Mesendoderm (in vitro differentiated cells): ENCODE measurements at regions not wholly inside any gene's neighbourhood (a gene's known extent, or its start where the extent isn't known, plus 50 kb on each side); places are given as distances from the start of the nearest gene placed in this dataset.
"Not testable (repeated sequence)": the region's sequence is repeated elsewhere in the genome, so short reads cannot be mapped to it uniquely, and the experiment has no call there.

Experiments
- DNase-seq: peaks from one replicate; pipeline ENCODE4 v3.0.0; 2013
- H2AK5ac ChIP-seq: 2 replicates; pipeline ENCODE4 v1.6.1; 2013; ENCODE audit warnings: low read length, inconsistent platforms
- H2BK120ac ChIP-seq: 2 replicates; pipeline ENCODE4 v1.6.1; 2013; ENCODE audit warnings: low read depth, mild to moderate bottlenecking, low read length, moderate library complexity, mixed read lengths
- H2BK15ac ChIP-seq: replicated peaks from 2 replicates; pipeline ENCODE4 v1.6.1; 2013; ENCODE audit warnings: low read depth, mild to moderate bottlenecking, moderate library complexity
- H2BK5ac ChIP-seq: 2 replicates; pipeline ENCODE4 v1.6.1; 2013; ENCODE audit warnings: low read length, inconsistent platforms
- H3K18ac ChIP-seq: 2 replicates; pipeline ENCODE4 v1.6.1; 2013; ENCODE audit warnings: mild to moderate bottlenecking, low read length, mixed read lengths
- H3K23ac ChIP-seq: one replicate; pipeline ENCODE4 v1.6.1; 2013; ENCODE audit warnings: low read length
- H3K27ac ChIP-seq: 2 replicates; pipeline ENCODE4 v1.5.1; 2013; ENCODE audit warnings: low read depth, mild to moderate bottlenecking, inconsistent platforms, low read length, moderate library complexity
- H3K27me3 ChIP-seq: 2 replicates; pipeline ENCODE4 v1.6.1; 2013; ENCODE audit warnings: low read length, control low read depth, mild to moderate bottlenecking, inconsistent platforms; ENCODE audit not compliant: insufficient read depth, poor library complexity
- H3K36me3 ChIP-seq: 2 replicates; pipeline ENCODE4 v1.6.1; 2013; ENCODE audit warnings: low read length, inconsistent platforms; ENCODE audit not compliant: control insufficient read depth, insufficient read depth
- H3K4ac ChIP-seq: one replicate; pipeline ENCODE4 v1.6.1; 2013; ENCODE audit warnings: low read depth, mild to moderate bottlenecking, low read length, moderate library complexity
- H3K4me1 ChIP-seq: 2 replicates; pipeline ENCODE4 v1.6.1; 2013; ENCODE audit warnings: low read depth, low read length, inconsistent platforms; ENCODE audit not compliant: control insufficient read depth
- H3K4me2 ChIP-seq: 2 replicates; pipeline ENCODE4 v1.6.1; 2013; ENCODE audit warnings: low read length
- H3K4me3 ChIP-seq: 2 replicates; pipeline ENCODE4 v1.5.1; 2013; ENCODE audit warnings: mild to moderate bottlenecking, low read length
- H3K56ac ChIP-seq: one replicate; pipeline ENCODE4 v1.6.1; 2013; ENCODE audit warnings: low read length
- H3K79me1 ChIP-seq: 2 replicates; pipeline ENCODE4 v1.6.1; 2013; ENCODE audit warnings: low read length, inconsistent platforms
- H3K79me2 ChIP-seq: 2 replicates; pipeline ENCODE4 v1.6.1; 2013; ENCODE audit warnings: mild to moderate bottlenecking, low read length; ENCODE audit not compliant: control insufficient read depth, insufficient read depth
- H3K9ac ChIP-seq: 2 replicates; pipeline ENCODE4 v1.6.1; 2013; ENCODE audit warnings: low read length, inconsistent platforms
- H4K5ac ChIP-seq: one replicate; pipeline ENCODE4 v1.6.1; 2013; ENCODE audit warnings: low read length
- H4K8ac ChIP-seq: one replicate; pipeline ENCODE4 v1.6.1; 2013; ENCODE audit warnings: low read depth, mild to moderate bottlenecking, control low read depth, low read length, moderate library complexity
- WGBS: extraction: QIAGEN DNeasy Blood & Tissue Kit; methylation state at CpG from one replicate; pipeline ENCODE4 v1.1.7; 2013; ENCODE audit warnings: low lambda C conversion rate, missing lambda C conversion rate; ENCODE audit not compliant: insufficient coverage; ENCODE audit errors: extremely low coverage; 5-methylcytosine and 5-hydroxymethylcytosine counted together

GRCh38 chr3:6490487-6491327 is 370.2 kb upstream of the GRM7 start:
- H4K5ac ChIP-seq, H3K9ac ChIP-seq, H2BK5ac ChIP-seq, H4K8ac ChIP-seq, H3K18ac ChIP-seq, H3K4me3 ChIP-seq, H2BK15ac ChIP-seq, H2BK120ac ChIP-seq, H2AK5ac ChIP-seq, H3K4me2 ChIP-seq, H3K79me1 ChIP-seq, DNase-seq, H3K56ac ChIP-seq, H3K23ac ChIP-seq, H3K36me3 ChIP-seq, H3K4me1 ChIP-seq, H3K27me3 ChIP-seq, H3K79me2 ChIP-seq, H3K27ac ChIP-seq, H3K4ac ChIP-seq: not testable (repeated sequence)
- WGBS, result no CpG with 5 or more reads among the region's 34 CpGs

- no CpG with 5 or more reads among the region's 2 CpGs for WGBS
- Histone ChIP-seq H3K18ac (no peak overlapping the region), H3K36me3 (no peaks in the 10 kb centered on the region), H3K79me2 (no peaks in the 10 kb centered on the region), H3K9ac (no peak overlapping the region), H3K79me1 (no peaks in the 10 kb centered on the region), H3K4me3 (no peak overlapping the region), H2BK5ac (no peak overlapping the region), H3K27me3 (no peaks in the 10 kb centered on the region), H3K56ac (no peak overlapping the region), H4K5ac (no peak overlapping the region), H2BK120ac (no peak overlapping the region), H3K27ac (no peak overlapping the region), H2BK15ac (no peak overlapping the region), H3K4me1 (no peaks in the 10 kb centered on the region), H4K8ac (no peak overlapping the region), H2AK5ac (no peak overlapping the region), H3K4me2 (no peak overlapping the region), H3K23ac (no peak overlapping the region), H3K4ac (no peak overlapping the region)
- no peak for DNase-seq
These were observed 369.1 kb upstream of the GRM7 start for GRCh38 chr3:6491768-6492167.

- Histone ChIP-seq H2AK5ac (no peak overlapping the region), H3K36me3 (no peaks in the 10 kb centered on the region), H3K79me2 (no peaks in the 10 kb centered on the region), H3K56ac (no peak overlapping the region), H2BK5ac (no peak overlapping the region), H3K18ac (no peak overlapping the region), H4K8ac (no peak overlapping the region), H3K4me3 (no peak overlapping the region), H2BK15ac (no peak overlapping the region), H2BK120ac (no peak overlapping the region), H4K5ac (no peak overlapping the region), H3K27me3 (no peaks in the 10 kb centered on the region), H3K23ac (no peak overlapping the region), H3K4ac (no peak overlapping the region), H3K79me1 (no peaks in the 10 kb centered on the region), H3K4me1 (no peaks in the 10 kb centered on the region), H3K9ac (no peak overlapping the region), H3K4me2 (no peak overlapping the region), H3K27ac (no peak overlapping the region)
- WGBS, result no CpG with 5 or more reads among the region's 1 CpG
- no peak for DNase-seq
These were observed 368.6 kb upstream of the GRM7 start for GRCh38 chr3:6492306-6492705.

- not testable (repeated sequence) for H2BK15ac ChIP-seq, H3K56ac ChIP-seq, H2BK5ac ChIP-seq, H3K9ac ChIP-seq, H4K5ac ChIP-seq, H3K79me2 ChIP-seq, DNase-seq, H3K4ac ChIP-seq, H4K8ac ChIP-seq, H3K4me3 ChIP-seq, H2AK5ac ChIP-seq, H2BK120ac ChIP-seq, H3K23ac ChIP-seq, H3K27ac ChIP-seq, H3K27me3 ChIP-seq, H3K36me3 ChIP-seq, H3K4me2 ChIP-seq, H3K4me1 ChIP-seq, H3K18ac ChIP-seq, H3K79me1 ChIP-seq
- no CpG with 5 or more reads among the region's 4 CpGs for WGBS
These were observed 362.0 kb upstream of the GRM7 start for GRCh38 chr3:6498944-6499343.

- Histone ChIP-seq H3K27ac (no peak overlapping the region), H4K5ac (no peak overlapping the region), H2BK15ac (no peak overlapping the region), H2BK120ac (no peak overlapping the region), H3K23ac (no peak overlapping the region), H3K18ac (no peak overlapping the region), H3K9ac (no peak overlapping the region), H3K4me3 (no peak overlapping the region), H3K79me2 (no peaks in the 10 kb centered on the region), H3K4ac (no peak overlapping the region), H2AK5ac (no peak overlapping the region), H3K56ac (no peak overlapping the region), H4K8ac (no peak overlapping the region), H3K36me3 (no peaks in the 10 kb centered on the region), H3K27me3 (no peaks in the 10 kb centered on the region), H3K79me1 (no peaks in the 10 kb centered on the region), H3K4me1 (no peaks in the 10 kb centered on the region), H3K4me2 (no peak overlapping the region), H2BK5ac (no peak overlapping the region)
- WGBS, result no CpG with 5 or more reads among the region's 2 CpGs
- no peak for DNase-seq
These were observed 356.6 kb upstream of the GRM7 start for GRCh38 chr3:6504347-6504746.

GRCh38 chr3:6504834-6505233 is 356.1 kb upstream of the GRM7 start:
- no CpG with 5 or more reads among the region's 3 CpGs for WGBS

More at GRCh38 chr3:6504834-6505233, 356.1 kb upstream of the GRM7 start:
- Histone ChIP-seq H3K4me1 (no peaks in the 10 kb centered on the region), H3K4me2 (no peak overlapping the region), H3K4ac (no peak overlapping the region), H3K4me3 (no peak overlapping the region), H3K56ac (no peak overlapping the region), H2AK5ac (no peak overlapping the region), H3K23ac (no peak overlapping the region), H3K79me1 (no peaks in the 10 kb centered on the region), H2BK5ac (no peak overlapping the region), H3K79me2 (no peaks in the 10 kb centered on the region), H3K9ac (no peak overlapping the region), H4K5ac (no peak overlapping the region), H4K8ac (no peak overlapping the region), H3K27me3 (no peaks in the 10 kb centered on the region), H2BK15ac (no peak overlapping the region), H3K36me3 (no peaks in the 10 kb centered on the region), H3K18ac (no peak overlapping the region), H3K27ac (no peak overlapping the region), H2BK120ac (no peak overlapping the region)
- no peak for DNase-seq
